NCI-H2107 treated with DMSO at 0.1 percent for 48 hours (cell line): ENCODE measurements at regions not wholly inside any gene's neighbourhood (a gene's known extent, or its start where the extent isn't known, plus 50 kb on each side); places are given as distances from the start of the nearest gene placed in this dataset.
"Not testable (repeated sequence)": the region's sequence is repeated elsewhere in the genome, so short reads cannot be mapped to it uniquely, and the experiment has no call there.

ENCODE experiments used
- DNase-seq: peaks from one replicate; lab custom pipeline; 2025; ENCODE audit not compliant: unreplicated experiment; lab: John Stamatoyannopoulos, UW

DNA sequence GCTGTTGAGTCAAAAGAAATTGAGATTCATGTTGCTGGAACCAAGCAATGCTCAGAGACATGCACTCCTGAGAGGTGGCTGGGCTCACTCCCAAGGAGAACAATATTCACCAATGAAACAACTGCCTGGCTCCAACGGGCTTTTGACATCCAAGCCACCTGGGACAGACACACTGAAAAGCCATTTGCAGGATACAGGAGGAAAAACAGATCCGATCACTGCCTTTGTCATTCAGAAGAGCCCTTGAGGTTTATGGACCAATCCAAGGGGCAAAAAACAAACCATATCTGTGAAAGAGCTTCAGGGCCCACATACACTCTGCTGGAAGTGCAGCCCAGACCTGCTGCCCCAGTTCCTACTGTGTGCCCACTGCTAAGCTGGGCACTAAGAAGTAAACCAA is 277.5 kb downstream of the NUAK1 start:
- DNase-seq: peak; percentile 97

DNA sequence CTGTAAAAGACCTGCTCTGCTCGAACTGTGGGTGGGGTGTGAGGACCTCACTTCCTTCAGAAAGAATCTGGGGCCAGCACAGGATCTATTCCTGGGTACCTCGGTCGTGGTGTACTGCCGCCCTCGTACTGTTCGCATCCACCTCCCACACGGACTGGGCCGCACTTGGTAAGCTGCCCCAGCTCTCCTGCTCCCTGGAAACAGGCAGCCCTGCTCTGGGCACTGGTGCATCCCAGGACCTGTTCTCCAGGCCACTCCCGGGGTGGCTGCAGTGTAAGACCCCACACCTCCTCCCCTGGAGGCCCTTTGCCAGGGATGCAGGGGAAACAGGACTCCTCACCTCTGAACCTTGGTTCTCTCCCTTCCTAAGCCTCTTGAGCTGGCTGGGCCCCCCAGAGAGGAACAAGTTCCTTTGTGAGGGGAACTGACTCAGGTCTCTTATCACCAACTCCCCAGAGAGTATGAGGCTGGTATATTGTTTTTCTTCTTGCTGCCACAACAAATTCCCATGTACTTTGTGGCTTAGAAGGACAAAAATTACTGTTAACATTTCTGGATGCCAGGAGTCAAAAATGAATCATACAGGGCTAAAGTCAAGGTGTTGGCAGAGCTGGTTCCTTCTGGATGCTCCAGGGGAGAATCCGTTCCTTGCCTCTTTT is 276.5 kb downstream of the NUAK1 start:
- DNase-seq: no peak

DNA sequence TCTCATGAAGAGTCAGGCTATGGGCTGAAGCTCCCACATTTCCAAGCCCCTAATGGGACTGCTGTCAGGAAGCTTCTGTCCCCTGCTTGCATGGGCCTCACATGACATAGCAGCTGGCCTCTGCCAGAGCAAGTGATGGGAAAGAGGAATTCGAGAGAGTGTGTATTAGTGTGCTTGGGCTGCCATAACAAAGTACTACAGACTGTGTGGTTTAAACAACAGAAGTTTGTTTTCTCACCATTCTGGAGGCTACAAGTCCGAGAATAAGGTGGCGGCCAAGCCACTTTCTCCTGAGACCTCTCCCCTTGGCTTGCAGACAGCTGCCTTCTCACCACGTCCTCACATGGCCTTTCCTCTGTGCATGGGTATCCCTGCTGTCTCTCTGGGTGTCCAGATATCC is 274.4 kb downstream of the NUAK1 start:
- no peak for DNase-seq

DNA sequence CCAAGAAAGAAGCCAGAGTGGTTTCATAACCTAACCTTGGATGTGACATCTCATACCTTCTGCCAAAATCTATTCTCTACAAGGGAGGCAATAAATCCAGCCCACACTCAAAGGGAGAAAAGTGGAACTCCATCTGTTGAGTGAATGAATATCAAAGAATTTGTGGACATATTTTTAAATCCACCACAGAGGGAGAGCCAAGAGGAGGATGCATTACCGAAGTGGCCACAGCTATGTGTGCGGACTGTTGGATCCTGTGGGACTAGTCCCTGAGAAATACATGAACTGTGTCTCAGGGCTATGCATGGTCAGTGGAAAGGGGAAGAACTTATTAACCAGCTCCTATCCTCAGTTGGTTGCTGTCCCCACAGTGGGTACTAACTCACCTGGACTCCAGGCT is 273.9 kb downstream of the NUAK1 start:
- DNase-seq: no peak

DNA sequence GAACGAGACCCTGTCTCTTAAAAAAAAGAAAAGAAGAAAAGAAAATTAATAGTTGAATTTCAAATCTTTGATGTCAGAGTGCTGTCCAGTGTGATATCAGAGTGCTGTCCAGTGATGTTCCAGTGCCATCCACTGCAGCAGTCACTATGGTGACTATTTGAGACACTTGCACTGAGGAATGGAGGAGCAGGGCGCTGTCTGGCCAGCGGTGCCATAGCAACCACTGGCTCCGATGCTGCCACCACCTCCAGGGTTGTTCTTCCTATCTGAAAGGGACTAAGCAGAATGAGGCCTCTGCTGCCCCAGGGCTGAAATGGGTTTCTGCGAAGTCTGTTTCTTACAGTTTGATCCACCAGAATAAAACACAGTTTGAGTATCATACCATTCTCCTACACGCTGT is 272.9 kb downstream of the NUAK1 start:
- no peak for DNase-seq

DNA sequence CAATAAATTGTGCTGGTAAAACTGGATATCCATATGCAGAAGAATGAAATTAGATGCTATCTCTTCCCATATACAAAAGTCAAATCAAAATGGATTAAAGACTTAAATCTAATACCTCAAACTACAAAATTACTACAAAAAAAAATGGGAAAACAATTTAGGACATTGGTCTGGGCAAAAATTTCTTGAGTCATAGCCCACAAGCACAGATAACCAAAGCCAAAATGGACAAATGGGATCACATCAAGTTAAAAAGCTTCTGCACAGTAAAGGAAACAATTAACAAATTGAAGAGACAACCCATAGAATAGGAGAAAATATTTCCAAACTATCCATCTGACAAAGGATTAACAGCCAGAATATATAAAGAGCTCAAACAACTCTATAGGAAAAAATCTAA is 264.6 kb downstream of the NUAK1 start:
- DNase-seq: no peak

DNA sequence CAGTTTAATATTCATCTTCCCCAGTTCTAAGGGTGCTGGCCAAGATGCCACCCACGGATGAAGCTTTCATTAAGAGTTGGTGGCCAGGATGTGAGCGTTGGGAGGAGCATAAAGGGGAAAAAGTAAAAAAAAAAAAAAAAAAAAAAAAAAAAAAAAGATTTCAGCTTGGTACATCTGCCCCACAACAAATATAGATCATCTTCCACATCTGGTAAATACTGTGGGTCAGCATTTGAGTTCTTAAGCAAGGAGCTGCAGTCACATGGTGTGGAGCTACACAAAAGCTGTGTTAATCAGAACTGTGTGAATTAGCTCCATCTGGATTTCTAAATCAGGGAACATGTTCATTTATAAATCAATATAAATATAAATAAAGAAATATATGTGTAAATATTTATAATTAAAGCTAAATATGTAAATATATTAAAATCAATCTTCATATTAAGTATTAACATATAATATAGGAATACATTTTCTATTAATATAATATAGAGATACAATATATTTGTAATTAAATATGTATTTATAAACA is 262.3 kb downstream of the NUAK1 start:
- DNase-seq: no peak

DNA sequence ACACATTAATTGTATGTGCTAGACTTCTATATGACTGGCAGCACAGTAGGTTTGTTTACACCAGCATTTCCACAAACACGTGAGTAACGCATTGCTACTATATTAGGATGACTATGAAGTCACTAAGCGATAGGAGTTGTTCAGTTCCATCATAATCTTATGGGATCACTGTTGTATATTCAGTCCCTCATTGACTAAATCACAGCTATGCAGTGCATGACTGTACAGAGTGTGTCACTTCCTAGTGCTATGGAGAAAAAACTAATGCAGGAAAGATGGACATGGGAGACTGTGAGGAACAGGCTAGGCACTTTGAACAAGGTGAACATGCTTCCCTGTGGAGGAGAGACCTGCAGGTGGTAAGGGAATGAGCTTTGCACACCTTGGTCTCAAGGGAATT is 259.8 kb downstream of the NUAK1 start:
- no peak for DNase-seq

DNA sequence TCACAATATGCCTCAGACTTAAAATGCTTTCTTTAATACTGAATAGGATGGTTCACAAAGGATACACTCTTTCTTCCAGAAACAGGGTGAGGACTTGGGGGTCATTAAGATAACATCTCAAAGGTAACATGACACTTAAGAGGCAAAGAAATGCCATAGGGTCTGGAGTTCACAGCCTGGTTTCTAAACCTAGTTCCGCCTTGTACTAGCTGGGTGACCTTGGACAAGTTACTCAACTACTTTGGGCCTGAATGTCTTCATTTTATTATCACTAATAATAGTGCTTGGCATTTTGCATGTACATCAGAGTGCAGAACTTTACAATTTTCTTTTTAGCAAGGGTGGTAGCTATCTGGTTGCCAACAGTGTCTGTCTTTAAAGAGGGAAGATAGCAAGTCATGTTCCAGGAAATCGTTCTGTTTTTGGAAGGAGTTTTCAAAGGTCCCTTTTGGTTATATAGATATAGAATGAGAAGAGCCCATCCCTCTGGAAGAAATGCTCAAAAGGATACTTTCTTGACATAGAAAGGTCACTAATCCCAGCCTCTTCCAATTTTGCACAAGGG is 257.8 kb downstream of the NUAK1 start:
- no peak for DNase-seq

DNA sequence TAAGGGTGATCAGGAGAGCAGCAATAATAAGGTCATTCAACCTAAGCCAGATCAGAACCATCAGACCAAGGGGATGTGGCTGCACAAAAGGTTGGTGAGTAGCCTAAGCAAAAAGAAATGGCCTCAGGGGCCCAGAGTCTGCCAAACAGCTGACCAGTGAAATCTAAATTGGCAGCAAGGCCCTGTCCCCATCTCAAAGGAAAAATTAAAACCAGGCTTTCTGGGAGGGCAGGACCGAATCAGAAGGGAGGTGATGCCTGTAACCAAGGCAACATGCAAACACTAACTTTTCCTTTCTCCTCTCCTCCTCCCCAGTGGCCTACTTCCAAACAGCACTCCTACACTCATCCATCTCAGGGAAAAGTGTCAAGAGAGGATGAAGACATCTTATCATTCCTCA is 256.4 kb downstream of the NUAK1 start:
- DNase-seq: no peak

DNA sequence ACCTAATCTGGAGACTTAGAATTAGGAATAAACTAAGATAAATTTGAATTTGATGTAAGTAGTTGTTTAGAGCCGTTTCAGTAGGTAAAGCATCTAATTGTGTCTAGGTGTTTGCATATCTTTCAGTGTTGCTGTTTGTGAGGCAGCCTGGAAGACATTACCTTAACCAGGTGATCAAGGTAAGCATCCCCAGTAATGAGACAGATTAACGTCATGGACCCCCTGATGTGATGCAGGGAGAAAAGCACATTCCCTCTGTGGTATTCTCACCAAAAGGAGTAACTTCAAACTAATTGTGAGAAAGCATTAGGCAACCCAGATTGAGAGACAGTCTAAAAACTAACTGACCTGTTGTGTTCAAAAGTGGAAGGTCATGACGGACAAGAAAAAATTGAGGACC is 251.6 kb downstream of the NUAK1 start:
- no peak for DNase-seq

DNA sequence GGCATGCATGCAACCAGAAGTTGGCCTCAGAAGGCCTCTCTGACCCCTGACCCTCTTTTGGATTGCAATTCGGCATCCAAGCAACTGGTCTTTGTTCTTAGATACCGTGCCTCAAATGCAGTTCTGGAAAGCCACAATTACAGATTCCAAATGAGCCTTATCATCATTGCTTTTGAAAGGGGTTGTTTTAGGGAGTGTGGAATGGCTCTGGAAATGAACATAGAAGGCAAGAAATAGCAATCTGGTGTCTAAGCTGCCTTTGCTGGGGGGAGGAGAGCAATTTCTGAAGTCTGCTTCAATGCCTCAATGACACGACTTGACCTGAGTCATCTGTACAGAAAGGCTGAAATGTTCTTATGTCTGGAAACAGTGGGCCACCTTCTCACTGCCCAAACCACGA is 250.1 kb downstream of the NUAK1 start:
- no peak for DNase-seq

DNA sequence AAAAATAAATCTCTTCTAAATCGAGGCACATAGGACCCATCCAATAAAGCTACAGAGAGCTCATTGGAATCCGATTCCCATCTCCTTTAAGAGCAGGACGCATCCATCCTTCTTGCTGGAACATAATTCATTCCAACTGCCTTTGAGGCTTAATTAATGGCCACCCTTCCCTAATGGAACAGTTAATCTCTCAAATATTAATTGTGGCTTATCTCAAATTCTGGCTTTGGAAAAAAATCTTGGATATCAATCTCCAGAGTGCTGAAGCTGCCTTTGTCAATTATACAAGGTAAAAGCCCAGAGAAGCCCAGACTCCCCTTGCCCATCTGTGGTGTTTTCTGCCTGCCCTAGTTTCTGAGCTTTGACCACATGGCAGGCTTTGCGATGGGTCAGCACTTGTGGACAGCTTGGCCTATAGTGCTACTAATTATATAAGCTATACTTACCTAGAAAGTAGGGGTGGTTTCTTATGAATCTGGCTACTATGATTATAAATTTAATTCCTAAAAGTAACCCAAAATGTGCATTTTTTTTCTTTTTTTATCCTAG is 246.3 kb downstream of the NUAK1 start:
- no peak for DNase-seq

DNA sequence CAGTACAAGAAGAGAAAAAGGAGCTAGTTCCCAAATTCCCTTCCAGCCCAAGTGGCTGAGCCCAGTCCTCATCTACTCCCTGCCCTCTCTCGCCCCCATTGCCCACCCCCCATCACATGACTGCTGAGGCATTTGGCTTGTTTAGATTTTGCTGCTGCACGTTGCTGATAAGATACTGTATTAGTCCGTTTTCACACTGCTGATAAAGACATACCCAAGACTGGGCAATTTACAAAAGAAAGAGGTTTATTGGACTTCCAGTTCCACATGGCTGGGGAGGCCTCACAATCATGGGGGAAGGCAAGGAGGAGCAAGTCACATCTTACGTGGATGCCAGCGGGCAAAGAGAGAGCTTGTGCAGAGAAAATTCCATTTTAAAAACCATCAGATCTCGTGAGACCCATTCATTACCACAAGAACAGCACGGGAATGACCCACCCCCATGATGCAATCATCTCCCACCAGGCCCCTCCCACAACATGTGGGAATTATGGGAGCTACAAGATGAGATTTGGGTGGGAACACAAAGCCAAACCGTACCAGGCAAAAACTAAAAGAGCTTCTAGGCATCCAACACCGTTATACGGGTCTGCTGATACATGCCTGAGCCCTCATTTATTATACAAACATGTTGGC is 243.4 kb downstream of the NUAK1 start:
- not testable (repeated sequence) for DNase-seq

DNA sequence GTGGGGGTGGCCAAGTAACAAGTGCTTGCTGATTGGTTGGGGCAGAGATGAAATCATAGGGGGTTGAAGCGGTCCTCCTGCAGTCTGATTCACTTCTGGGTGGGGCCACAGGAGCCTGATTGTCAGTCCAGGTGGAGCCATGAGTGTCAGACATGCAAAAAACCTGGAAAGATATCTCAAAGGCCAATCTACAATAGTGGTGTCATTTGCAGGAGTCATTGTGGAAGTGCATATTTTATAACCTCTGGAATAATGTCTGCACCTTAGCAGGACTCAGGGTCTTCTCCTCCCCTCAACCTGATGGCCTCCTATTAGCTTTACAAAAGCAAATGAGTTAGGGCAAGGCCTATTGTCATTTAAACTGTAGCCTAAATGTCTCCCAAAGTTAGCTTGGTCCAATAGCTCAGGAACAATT is 241.4 kb downstream of the NUAK1 start:
- no peak for DNase-seq

DNA sequence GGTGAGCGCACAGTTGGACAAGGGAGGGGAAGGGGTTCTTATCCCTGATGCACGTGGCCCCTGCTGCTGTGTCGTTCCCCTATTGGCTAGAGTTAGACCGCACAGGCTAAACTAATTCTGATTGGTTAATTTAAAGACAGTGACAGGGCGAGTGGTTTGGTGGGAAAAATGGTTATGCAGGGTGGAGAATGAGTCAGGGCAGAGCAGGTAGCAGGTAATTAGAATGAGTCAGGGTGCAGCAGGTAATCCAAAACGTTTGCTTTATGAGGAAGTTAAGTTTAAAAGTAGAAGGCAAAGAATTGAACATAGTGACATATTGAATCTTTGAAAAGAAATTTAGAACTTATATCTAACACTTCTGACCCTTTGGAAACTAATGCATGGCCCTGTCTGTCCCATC is 240.5 kb downstream of the NUAK1 start:
- not testable (repeated sequence) for DNase-seq

DNA sequence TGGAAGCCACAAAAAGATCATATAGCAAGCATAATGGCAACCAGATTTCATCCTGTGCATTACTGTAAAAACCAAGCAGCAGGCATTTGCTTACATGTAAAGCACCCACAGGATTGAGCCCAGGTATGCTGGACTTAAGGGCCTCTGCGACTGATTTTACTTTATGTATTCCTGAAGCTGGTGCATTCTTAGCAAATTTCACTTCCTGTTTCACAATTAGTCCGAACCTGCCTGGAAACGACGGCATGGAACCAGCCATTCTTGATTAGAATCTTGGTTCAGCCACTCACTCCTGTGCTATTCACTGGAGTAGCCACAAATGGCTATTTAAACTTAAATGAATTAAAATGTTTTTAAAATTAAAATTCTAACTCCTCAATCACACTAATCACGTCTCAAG is 239.2 kb downstream of the NUAK1 start:
- no peak for DNase-seq

DNA sequence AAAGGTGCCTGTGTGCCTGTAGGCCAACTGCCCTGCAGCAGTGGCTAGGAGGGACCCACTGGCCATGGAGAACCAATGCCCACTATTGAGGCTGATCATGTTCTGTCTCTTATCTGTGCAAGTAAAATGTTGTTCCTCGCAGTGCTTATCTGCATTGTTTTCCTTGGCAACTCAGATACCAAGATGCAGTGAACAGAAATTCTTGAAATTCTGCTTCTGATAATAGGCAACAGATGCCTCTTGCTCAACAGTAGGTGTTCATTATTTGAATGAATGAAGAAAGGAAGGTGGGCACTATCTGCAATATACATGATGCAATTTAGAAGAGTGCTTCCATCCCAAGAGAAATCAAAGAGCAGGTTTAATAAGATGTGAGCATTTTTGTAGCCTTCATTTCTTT is 232.2 kb downstream of the NUAK1 start:
- no peak for DNase-seq

DNA sequence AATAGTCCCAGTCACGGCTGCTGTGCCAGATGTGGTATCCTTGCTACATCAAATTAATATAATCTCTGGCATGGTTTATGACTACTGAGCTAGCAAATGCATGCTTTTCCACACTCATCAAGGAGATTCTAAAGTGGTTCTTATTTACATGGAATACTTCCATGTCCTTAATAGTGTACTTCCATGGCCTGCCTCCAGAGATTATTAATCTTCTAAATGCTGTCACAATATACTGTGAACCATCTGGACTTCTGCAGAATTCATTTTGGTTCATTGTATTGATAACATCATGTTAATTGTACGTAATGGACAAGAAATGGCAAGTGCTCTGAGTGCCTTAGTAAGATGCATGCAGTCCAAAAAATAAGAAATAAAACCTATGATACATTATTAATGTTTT is 230.8 kb downstream of the NUAK1 start:
- no peak for DNase-seq

DNA sequence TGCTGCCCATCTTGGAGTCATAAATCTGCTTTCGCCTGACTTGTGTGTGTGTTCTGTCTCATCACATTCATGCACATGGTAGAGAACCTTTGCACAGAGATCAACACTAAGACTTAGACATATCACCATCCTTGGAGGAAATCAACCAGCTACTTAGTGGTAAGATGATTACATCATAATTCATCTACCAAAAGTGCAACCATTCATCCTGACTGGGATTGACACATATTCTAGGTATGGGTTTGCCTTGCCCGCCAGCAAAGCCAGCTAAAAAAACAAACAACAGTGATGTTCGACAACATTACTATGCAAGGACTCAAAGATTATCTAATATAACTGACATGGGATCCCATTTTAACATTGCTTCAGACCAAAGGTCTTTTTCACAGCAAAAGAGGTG is 228.7 kb downstream of the NUAK1 start:
- DNase-seq: no peak

DNA sequence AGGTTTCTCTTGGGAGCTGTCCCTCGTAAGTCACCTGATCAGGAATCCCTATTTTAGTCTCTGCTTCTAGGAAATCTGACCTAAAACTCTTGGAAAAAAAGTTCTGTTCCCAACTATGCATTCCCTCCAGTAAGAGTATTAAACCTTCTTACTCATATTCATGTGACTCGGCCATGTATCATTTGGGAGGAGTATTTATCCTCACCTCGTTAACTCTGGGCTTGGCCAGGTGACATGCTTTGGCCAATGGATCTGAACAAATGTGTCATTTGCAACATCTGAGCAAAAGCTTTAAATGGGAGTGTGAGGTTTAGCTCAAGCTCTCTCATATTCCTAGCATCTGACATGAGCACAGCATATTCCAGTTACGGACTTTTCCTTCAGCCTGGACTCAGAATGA is 226.8 kb downstream of the NUAK1 start:
- DNase-seq: no peak
